ENCODE measurements at regions not wholly inside any gene's neighbourhood (a gene's known extent, or its start where the extent isn't known, plus 50 kb on each side); places are given as distances from the start of the nearest gene placed in this dataset.
"Not testable (repeated sequence)": the region's sequence is repeated elsewhere in the genome, so short reads cannot be mapped to it uniquely, and the experiment has no call there.

- no peak for DNase-seq (ENCODE audit: low read depth)
Observed at GRCh38 chr3:81364411-81364810, 397.0 kb downstream of the GBE1 start.

GRCh38 chr3:81363816-81364215 is 397.6 kb downstream of the GBE1 start:
- no peak for DNase-seq (ENCODE audit: low read depth)

GRCh38 chr3:81354119-81354518 is 407.3 kb downstream of the GBE1 start:
- no peak for DNase-seq (ENCODE audit: low read depth)

- DNase-seq (ENCODE audit: low read depth): peak; percentile 12
Observed at GRCh38 chr3:81352867-81353266, 408.6 kb downstream of the GBE1 start.

- no peak for DNase-seq (ENCODE audit: low read depth)
Observed at GRCh38 chr3:81349816-81350340, 411.6 kb downstream of the GBE1 start.

- no peak for DNase-seq (ENCODE audit: low read depth)
Observed at GRCh38 chr3:81339040-81339845, 422.2 kb downstream of the GBE1 start.

GRCh38 chr3:81336470-81336869 is 425.0 kb downstream of the GBE1 start:
- no peak for DNase-seq (ENCODE audit: low read depth)

GRCh38 chr3:81329835-81330234 is 431.6 kb downstream of the GBE1 start:
- DNase-seq (ENCODE audit: low read depth): not testable (repeated sequence)

GRCh38 chr3:81326245-81326644 is 435.2 kb downstream of the GBE1 start:
- no peak for DNase-seq (ENCODE audit: low read depth)

- DNase-seq (ENCODE audit: low read depth): no peak
Observed at GRCh38 chr3:81320862-81321261, 440.6 kb downstream of the GBE1 start.

- no peak for DNase-seq (ENCODE audit: low read depth)
Observed at GRCh38 chr3:81315030-81315429, 446.4 kb downstream of the GBE1 start.

- DNase-seq (ENCODE audit: low read depth): no peak
Observed at GRCh38 chr3:81311321-81311720, 450.1 kb downstream of the GBE1 start.

- DNase-seq (ENCODE audit: low read depth): no peak
Observed at GRCh38 chr3:81308306-81308705, 453.1 kb downstream of the GBE1 start.

- DNase-seq (ENCODE audit: low read depth): no peak
Observed at GRCh38 chr3:81307221-81307620, 454.2 kb downstream of the GBE1 start.

GRCh38 chr3:81303321-81303720 is 458.1 kb downstream of the GBE1 start:
- no peak for DNase-seq (ENCODE audit: low read depth)

- peak; percentile 15 for DNase-seq (ENCODE audit: low read depth)
Observed at GRCh38 chr3:81302045-81302444, 459.4 kb downstream of the GBE1 start.

GRCh38 chr3:81301230-81301629 is 460.2 kb downstream of the GBE1 start:
- DNase-seq (ENCODE audit: low read depth): no peak

- no peak for DNase-seq (ENCODE audit: low read depth)
Observed at GRCh38 chr3:81300324-81300927, 461.0 kb downstream of the GBE1 start.

- no peak for DNase-seq (ENCODE audit: low read depth)
Observed at GRCh38 chr3:81299481-81299880, 462.0 kb downstream of the GBE1 start.

- DNase-seq (ENCODE audit: low read depth): no peak
Observed at GRCh38 chr3:81295906-81296577, 465.4 kb downstream of the GBE1 start.

- no peak for DNase-seq (ENCODE audit: low read depth)
Observed at GRCh38 chr3:81293156-81293555, 468.3 kb downstream of the GBE1 start.

GRCh38 chr3:81291586-81291985 is 469.9 kb downstream of the GBE1 start:
- DNase-seq (ENCODE audit: low read depth): no peak

- DNase-seq (ENCODE audit: low read depth): no peak
Observed at GRCh38 chr3:81289676-81290075, 471.8 kb downstream of the GBE1 start.

Data from fibroblast of gingiva (primary cell).